SIG-M5 (cell line): ENCODE measurements at regions not wholly inside any gene's neighbourhood (a gene's known extent, or its start where the extent isn't known, plus 50 kb on each side); places are given as distances from the start of the nearest gene placed in this dataset.

ENCODE experiments used
- DNase-seq: peaks from one replicate; lab custom pipeline; 2025; lab: John Stamatoyannopoulos, UW

DNA sequence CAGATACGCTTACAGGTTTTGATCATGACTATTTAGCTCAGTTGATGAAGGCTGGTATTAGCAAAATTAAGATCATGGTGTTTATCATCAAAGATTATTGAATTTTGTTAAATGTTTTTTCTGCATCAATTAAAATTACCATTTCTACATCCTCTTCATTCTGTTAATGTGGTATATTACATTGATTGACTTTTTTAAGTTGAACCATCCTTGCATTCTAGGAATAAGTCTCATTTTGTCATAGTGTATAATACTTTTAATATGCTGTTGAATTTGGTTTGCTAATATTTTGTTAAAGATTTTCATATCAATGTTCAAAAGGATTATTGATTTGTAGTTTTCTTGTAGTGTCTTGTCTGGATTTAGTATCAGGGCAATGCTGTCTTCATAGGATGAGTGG is 142.4 kb downstream of the LYPLAL1 start:
- no peak for DNase-seq

DNA sequence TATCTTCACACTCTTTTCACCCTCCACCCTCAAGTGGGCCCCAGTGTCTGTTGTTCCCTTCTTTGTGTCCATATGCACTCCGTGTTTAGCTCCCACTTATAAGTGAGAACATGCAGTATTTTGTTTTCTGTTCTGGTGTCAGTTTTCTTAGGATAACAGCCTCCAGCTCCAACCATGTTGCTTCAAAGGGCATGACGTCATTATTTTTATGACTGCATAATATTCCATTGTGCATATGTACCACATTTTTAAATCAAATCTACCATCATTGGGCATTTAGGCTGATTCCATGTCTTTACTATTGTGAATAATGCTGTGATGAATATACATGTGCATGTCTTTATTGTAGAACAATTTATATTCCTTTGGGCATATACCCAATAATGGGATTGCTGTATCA is 140.3 kb downstream of the LYPLAL1 start:
- DNase-seq = no peak

DNA sequence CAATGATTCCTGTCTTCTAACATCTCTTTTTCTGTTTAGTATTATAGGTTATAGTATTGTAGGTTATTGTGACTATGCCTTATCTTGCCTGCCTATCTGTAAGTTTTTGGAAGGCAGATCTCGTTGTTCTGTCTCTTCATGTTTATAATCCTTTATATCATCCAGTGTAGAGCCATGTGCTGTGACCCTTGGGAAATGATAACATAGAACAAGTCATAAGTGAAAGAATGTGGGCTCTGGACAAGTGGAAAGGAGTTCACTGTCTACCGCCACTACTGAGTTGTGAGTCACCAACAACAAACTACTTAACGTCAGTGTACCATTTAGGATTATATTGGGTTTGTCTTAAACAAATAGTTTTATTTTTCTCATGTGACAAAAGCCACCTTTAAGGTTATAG is 139.3 kb downstream of the LYPLAL1 start:
- no peak for DNase-seq

DNA sequence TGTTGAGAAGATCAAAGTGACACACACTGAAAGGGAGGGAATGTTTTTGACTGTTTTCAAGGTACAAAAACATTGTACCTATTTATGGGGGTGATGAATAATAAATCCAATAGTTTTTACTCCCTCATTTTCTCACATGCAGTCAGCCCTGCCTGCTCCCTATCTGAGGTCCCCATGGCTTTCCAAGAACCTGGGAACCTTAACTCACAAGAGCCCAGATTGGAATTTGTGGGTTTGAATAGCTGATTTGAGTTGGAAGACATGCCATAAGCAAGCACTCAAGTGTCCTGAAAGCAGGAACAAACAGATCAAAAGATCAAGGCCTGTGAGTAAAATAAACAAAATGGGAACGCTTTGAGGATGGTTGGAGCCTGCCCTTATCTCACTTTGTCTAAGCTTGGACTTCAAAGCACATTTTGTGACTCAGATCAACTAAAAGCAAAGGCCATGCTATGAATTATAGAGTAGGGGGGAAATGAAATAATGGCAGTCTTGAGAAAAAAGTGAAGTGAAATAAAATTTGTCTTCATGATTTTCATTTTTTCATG is 136.6 kb downstream of the LYPLAL1 start:
- no peak for DNase-seq

DNA sequence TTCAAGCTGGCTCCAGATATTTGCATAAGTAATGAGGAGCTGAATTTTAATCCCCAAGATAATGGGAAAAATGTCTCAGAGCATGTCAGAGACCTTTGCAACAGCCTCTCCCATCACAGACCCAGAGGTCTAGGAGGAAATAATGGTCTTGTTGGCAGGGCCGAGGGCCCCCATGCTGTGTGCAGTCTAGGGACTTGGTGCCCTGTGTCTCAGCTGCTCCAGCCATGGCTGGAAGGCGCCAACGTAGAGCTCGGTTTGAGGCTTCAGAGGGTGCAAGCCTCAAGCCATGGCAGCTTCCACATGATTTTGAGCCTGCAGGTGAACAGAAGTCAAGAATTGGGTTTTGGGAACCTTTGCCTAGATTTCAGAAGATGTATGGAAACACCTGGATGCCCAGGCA is 134.7 kb downstream of the LYPLAL1 start:
- no peak for DNase-seq

DNA sequence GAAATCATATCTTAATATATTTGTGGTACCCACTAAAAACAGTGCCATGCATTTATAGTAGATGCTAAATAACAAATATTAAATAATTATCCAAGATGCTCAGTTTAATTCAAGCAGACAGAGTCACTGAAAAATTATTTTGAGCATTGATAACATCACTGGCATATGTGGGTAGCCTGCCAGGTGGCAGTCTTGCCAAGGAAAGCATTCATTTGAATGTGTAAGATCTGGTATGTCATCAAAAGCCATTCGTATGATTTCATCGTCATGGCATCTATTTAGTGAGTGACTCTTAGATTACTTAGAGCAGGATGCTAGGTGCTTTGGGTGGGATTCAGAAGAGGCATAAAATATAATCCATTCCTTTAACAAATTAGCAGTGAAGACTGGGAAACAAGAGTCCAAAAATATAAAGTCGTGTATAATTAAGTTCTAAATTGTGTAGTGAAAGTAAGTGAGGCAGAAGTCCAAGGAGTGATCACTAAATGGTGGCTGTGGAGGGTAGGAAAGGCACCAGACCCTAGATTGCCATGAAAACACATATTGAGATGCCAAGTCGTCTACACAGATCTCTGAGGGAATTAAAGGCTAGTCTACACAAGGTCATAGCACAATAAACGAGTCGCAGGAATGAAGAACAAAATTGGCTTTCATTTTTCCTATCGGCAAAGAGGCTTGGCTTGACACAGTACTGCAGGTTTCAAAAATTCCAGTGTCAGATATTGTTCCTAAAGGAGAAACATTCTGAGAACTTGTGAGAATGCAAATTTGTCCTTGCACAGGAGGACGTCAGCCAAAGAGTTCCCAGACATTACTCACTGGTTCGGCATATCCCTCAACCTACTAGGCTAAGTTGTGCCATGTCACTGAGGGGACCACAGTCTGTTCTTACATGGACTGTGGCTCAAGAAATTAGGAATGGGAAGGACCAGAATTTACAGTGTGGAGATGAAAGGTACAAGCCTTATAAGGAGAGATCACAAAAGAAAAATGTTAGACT is 130.8 kb downstream of the LYPLAL1 start:
- DNase-seq = no peak

DNA sequence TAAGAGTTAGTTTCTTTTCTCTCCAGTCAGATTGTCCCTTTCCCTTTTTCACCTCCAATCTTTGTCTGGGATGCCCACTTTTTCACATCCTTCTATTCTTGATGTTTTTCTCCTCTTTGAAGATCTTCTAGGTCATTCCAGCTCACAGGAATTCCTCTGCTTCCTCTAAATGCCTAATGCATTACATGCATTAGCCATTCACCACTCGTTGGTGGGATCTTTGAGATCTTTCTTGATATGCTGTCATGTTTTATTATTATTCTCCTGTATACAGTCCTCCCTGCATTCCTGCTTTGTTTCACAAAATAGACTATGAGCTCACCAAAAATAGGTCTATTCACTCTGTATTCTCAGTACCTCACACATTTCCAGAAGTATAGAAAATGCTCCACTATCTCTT is 129.0 kb downstream of the LYPLAL1 start:
- DNase-seq = no peak

DNA sequence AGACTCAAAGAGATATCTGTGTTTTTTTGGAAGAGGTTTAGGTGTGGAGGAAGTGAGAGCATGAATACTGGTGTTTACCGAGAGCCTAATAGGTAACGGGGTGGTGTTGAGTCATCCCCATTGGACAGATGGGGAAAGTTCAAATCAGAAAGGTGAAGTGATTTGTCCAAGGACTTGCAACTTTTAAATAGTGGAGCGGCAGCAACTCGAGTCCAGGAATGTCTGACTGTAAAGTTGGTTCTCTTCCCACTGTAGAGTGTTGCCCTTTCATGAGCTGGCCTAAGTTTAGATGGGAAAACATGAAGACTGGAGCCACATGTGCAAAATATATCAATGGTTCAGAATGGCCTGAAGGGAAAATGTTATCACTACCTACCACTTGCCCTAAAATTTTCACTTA is 125.7 kb downstream of the LYPLAL1 start:
- DNase-seq = no peak

DNA sequence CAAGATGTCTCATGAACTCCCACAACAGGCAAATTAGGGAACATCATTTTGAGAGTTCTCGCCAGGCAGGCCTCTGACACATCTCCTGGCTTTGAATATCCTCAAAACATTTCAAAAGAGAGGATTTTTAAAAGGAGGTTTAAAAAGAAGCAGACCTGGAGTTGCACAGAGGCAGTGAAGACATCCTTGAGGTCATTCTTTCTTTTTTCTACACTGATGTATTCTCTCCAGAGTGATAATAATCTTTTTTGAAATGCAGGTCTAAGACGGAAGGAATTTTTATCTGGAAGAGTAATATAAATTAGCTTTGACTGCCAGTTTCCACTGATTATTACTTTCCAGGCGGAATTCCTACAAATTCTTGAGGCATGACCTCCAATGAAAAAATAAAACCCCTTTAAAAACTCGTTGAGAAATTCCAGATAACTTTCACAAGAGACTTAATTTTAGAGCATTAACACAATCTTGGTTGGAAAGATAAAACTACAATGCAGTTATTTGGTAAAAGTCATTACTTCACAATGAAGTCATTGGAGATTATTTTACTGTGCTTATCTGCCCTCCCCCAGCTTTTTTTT is 125.0 kb downstream of the LYPLAL1 start:
- no peak for DNase-seq

DNA sequence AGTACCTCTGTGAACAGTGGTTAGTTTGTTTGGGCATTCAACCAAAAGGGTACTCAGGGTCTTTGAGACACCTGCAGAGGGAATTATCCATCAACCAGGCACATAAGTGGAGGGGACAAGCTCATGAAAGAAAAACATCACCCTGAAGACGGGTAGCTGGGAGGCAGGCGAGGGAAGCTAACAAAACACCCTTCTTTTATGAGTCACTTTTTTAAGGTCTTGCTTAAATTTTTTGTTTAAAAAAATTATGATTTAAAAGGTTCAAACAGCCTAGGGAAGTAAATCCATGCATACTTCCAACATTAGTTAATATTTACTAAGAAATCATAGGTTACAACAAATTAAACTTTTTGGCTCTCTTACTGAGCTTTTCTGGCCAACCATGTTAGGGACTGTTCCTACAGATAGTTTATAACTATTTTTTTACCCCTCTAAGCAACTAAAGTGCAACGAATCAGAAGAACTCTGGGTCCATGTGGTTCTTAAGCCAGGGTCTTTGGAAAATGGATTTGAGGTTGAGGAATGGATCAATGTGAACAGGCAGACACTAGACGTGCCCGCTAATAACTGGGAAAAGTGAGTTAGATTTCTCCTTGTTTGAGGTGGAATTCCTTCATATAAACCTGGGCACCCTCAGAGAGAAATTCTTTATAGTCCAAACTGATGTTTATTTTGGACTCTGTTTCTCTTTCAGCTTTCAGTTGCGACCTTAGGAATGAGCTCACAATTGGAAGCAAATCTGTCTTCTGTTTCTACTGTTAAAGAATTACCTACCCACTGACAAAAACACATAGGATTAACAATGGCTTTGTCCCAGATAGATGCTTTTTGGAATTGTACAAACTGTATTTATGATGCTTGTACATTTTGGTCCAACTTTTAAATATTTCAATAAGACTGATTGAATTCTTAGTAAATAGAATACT is 123.0 kb downstream of the LYPLAL1 start:
- DNase-seq = no peak

DNA sequence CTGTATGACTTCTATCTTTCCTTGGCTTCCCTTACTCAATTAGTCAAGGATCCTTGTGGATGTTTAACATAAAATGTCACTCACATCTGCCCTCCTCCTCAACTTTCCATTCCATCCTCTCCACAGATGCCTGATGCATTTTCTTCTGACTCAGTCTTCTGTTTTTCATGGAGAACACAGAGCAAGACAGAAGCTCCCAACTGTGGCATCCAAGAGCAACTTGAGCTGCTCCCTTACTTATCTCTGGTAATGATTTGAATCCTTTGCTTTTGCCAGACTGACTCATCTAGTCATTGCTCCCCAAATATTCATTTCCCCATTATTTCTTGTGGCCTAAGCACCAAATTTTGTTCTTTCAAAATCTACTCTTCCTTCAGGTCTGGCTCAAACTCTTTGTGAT is 120.6 kb downstream of the LYPLAL1 start:
- DNase-seq = no peak

DNA sequence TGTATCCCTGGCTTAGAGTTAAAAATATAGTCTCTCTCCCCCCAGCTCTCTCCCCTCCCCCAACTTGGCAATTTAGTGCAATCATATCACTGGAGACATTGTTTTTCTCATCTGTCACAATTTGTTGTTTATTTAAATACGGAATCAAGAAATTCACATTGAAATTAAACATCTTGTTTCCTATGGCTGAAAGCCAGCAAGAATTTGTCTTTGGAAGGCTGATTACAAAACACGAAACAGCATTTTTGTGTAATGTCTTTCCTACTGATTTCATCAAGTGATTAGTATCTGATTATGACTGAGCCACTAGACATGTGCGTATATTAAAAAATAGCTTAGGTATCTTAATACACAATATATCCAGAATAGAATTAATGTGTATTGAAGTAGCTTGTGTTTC is 119.7 kb downstream of the LYPLAL1 start:
- no peak for DNase-seq

DNA sequence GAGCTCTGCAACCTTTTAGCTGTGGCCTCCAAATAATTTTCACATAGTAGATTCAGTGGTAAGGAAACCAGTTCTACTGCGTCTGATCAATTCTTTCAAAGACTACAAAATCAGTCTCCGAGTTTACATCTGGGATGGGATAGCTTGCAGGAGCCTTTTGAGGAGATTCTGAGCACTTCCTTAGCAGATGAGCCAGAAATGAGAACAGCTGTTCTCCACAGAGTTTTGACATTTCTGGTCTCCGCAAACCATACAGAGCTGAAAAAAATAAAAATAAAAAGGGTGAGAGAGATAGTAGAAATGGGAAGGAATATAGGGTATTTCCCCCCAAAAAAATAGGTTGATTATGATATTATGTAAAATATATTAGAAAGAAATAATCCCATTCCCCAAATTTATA is 119.3 kb downstream of the LYPLAL1 start:
- no peak for DNase-seq

DNA sequence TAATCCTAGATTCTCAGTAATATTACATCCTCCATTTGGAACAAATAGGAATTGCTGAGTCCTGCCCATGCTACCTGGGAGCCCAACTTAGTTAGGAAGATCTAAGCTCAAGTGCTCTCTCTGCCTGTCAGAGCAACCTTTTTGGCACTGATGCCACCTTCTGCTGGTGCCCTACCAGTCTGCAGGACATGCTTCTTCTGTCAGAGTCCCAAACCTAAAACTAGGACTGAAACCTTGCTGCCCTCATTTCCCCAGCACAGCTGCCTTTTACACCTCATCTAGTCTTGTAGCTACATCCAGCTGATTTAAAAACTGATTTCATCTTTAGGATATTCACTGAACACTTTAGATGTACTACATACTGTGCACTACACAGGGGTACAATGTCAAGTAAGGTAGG is 118.7 kb downstream of the LYPLAL1 start:
- DNase-seq = no peak

DNA sequence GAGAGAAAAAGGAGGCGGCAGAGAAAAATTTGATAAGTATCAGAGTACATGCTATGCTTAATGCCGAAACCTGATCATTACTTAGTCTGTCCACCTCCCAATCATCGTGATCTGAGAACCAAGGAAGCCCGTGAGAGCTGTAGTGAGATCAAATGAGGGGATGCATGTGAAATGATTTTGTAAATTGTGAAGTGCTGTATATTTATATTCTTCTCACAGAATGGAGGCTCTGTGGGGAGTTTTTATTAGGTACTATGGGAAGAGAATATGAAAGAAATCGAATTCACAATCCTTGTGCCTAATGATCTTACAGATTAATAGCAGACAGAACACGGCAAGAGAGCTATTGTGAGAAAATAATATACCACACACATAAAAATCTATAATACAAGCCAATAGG is 115.5 kb downstream of the LYPLAL1 start:
- no peak for DNase-seq

DNA sequence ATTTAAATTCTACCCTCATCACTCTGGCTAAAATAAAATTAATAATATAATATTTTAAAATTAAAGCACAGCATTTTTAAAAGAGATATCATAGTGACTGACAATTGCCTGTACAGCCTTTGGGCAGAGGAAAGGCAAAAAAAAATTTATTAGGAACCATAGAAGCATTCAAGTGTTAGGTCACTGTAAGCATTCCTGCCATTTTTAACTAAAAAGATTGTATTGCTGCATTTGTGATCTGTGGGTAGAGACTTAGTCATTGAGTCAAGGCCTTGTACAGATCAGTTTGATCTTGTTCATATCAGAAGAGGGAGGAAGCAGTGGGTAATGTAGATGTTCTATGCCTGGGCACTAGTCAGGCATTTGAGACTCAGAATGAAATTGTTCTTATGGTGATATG is 109.9 kb downstream of the LYPLAL1 start:
- DNase-seq = no peak

DNA sequence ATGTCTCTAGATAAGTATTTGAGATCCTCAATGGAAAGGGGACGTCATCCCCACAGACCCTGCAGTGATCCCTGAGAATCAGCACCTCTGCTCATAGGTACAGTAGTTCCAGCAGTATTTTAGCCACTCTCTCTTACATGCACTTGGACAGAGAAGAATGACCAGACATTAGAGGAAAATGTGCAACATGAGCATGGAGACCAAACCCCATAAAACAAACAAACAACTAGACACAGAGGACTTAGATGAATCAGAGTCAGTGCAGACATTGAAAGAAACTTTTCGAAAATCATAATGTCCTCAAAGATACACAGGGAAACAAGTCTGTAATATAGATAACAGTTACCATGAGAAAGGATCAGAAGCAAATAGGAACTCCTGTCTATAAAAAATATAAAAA is 108.2 kb downstream of the LYPLAL1 start:
- no peak for DNase-seq

DNA sequence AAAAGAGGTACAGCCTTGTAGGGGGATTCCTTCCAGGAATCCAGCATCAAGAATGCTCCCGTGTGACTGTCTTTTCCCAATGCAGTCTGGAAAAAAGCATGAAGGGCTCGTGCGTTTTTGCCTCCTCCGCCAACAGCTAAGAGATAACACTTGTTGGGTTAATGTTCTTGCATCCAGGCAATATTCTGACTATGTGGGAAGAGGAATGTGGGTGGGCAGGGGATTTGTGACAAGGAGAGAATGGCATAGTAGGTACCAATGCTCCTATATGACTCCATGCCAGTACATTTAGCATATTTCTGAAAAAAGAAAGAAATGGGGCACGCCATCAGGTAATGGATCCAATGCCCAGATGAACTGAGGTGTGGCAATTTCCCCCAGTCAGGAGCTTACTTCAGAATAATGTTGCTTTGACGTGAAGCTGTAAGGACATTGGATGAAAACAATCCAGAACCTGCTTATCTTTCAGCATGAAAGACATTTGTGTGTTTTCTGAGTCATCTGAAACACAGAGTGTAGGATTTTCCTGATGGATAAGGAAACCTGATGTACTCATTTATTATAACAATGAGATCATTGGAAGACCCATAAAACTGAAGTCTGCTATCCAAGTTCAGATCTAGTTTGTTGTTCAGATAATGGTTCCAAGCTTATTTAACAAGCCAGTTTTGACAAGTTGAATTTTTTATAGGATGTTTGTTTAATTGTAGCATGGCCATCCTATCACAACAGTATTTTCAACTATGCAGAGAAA is 105.5 kb downstream of the LYPLAL1 start:
- DNase-seq = no peak

DNA sequence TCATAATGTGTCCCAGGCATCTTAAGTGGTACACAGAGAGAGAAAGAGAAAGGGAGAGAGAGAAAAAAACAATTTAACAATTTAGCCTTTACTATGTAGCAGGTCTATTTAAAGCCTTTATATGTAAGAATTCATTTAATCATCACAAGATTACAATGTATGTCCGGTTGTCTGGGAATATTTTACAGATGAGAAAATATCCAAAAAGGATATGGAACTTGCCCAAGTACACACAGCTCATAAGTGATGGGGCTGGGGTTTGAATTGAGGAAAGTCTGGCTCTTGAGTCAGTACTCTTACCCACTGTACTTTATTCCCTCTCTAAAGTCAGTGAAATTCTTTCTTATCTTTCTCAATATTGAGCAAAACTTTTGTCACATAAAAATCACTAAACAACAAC is 104.6 kb downstream of the LYPLAL1 start:
- no peak for DNase-seq

DNA sequence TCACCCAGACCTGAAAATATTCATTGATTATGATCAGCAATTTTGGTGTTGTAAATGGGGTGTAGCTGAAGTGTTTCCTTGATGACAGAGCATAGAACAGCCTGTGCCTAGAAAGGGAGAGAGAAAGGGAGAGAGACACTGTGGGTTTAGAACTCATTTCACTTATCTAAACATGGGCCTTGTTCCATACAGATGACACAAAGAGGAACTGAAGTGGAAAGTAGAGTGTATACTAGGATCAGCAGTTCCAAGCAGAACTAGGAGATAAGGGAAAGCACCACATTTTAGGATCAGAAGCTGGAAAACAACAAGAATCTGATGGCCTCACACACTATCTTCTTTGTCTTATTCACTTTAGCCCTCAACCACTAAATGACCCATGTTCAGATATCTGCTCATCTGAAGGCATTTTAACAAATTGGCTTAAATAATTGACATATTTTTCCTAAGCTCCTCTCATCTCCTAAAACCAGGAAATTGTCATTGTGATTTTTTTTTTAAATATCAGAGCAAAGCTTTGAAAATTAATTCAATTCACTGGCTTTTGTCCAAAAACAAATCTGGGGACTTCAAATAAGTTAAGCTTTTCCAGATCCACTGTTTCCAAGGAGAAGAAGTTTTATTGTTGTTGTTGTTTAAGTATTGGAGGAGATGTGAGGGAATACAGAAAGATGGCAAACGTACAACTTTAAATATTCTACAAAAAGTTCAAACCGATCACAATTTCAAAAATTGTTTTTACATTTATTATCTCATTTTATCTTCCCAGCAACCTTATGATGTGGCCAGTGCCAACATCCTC is 103.8 kb downstream of the LYPLAL1 start:
- DNase-seq = no peak
